ENCODE measurements at regions not wholly inside any gene's neighbourhood (a gene's known extent, or its start where the extent isn't known, plus 50 kb on each side); places are given as distances from the start of the nearest gene placed in this dataset.

- TF ChIP-seq EZH2 (IDR thresholded peaks at IDR 0.05; ENCODE audit: insufficient read depth, poor library complexity, severe bottlenecking) (no peak), EZH2phosphoT487 (IDR thresholded peaks at IDR 0.05; ENCODE audit: insufficient read depth, low read depth) (no peak)
Observed at GRCh38 chr10:33680036-33680435, 345.6 kb upstream of the NRP1 start.
